Testis (tissue), 2 donors: ENCODE measurements at regions not wholly inside any gene's neighbourhood (a gene's known extent, or its start where the extent isn't known, plus 50 kb on each side); places are given as distances from the start of the nearest gene placed in this dataset.

Experiments used
- DNase-seq: peaks from one replicate; pipeline ENCODE4 v3.0.0-alpha.2; 2019
- H3K27ac ChIP-seq, 2 donors: fragments of 200-600 bp; sonication (generic); one replicate each; pipeline ENCODE4 v1.5.1; 2019
- H3K27me3 ChIP-seq: fragments of 200-600 bp; sonication (generic); one replicate; pipeline ENCODE4 v1.5.1; 2019
- H3K36me3 ChIP-seq: fragments of 200-600 bp; sonication (generic); one replicate; pipeline ENCODE4 v1.5.1; 2017; ENCODE audit warnings: low read depth; ENCODE audit errors: missing control alignments
- H3K4me1 ChIP-seq: fragments of 200-600 bp; sonication (generic); one replicate; pipeline ENCODE4 v1.5.1; 2019
- H3K4me3 ChIP-seq, 2 donors: fragments of 200-600 bp; sonication (generic); one replicate each; pipeline ENCODE4 v1.5.1; 2017 to 2019
- H3K9me3 ChIP-seq: fragments of 200-600 bp; sonication (generic); one replicate; pipeline ENCODE4 v1.5.1; 2017
- CTCF ChIP-seq, 3 experiments: fragments of 450-650 bp in 2 of 3; fragments of 200-600 bp in 1 of 3; sonication (generic) in 1 of 3; IDR thresholded peaks; one replicate each; pipeline ENCODE4 v1.5.1; 2016 to 2019; ENCODE audit warnings: antibody characterized with exemption in 3 of 3, mild to moderate bottlenecking in 2 of 3, moderate library complexity in 1 of 3
- POLR2A ChIP-seq: fragments of 450-650 bp; IDR thresholded peaks from one replicate; pipeline ENCODE4 v1.6.1; 2017; ENCODE audit warnings: antibody characterized with exemption, mild to moderate bottlenecking, moderate library complexity
- WGBS, 2 donors: methylation state at CpG; one replicate each; pipeline ENCODE4 v1.1.5; 2018; 5-methylcytosine and 5-hydroxymethylcytosine counted together
- intact Hi-C: fragments of 100-400 bp; cut with DNase I; formaldehyde crosslinking; loops from one replicate; pipeline ENCODE4 v1.15.1; 2023; ENCODE audit warnings: low total_unique reads

- intact Hi-C loops = no loop called here
- Histone ChIP-seq H3K27ac (no peak overlapping the region), H3K4me3 (no peak overlapping the region), H3K4me1 (no peaks in the 10 kb centered on the region), H3K9me3 (no peaks in the 10 kb centered on the region), H3K27me3 (no peaks in the 10 kb centered on the region), H3K36me3 (no peaks in the 10 kb centered on the region)
- TF ChIP-seq CTCF (IDR thresholded peaks at IDR 0.05) (no peak), POLR2A (no peak)
- DNase-seq = no peak
- 79 to 86% methylated on average over 5 of the region's 5 CpGs for WGBS, 2 donors
Measured at GRCh38 chr3:18092726-18093125, 332.4 kb downstream of the SATB1 start.

DNA sequence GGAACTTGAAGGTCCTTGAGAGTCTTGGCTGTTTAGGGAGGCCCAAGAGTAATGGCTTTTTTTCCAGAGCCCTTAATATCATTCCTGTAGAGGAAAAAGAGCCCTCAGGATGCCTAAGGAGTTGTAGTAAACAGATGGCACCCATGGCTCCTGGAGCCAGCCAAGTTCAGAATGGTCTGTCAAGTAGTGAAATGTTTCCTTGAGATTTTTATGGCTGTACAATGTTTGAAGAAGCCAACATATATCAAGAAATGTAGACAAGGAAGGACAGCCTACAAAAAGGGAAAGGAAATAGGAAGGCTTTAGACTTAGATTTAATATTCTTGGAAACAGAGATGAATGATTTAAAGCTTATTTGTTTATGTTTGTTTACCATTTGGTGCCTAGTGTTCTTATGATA is 334.8 kb downstream of the SATB1 start:
- TF ChIP-seq CTCF (IDR thresholded peaks at IDR 0.05) = no peak
- TF ChIP-seq POLR2A = no peak
- Histone ChIP-seq H3K36me3 (no peaks in the 10 kb centered on the region), H3K9me3 (no peaks in the 10 kb centered on the region), H3K4me1 (no peaks in the 10 kb centered on the region), H3K27ac (no peak overlapping the region), H3K4me3 (no peak overlapping the region), H3K27me3 (no peaks in the 10 kb centered on the region)
- DNase-seq = no peak
- intact Hi-C loops = no loop called here

GRCh38 chr3:18087988-18088387 is 337.2 kb downstream of the SATB1 start:
- DNase-seq = no peak
- Histone ChIP-seq H3K4me1 (no peaks in the 10 kb centered on the region), H3K27ac (no peak overlapping the region), H3K27me3 (no peaks in the 10 kb centered on the region), H3K36me3 (no peaks in the 10 kb centered on the region), H3K9me3 (no peaks in the 10 kb centered on the region), H3K4me3 (no peak overlapping the region)
- intact Hi-C loops = no loop called here
- whole genome bisulfite sequencing, 2 donors = 58 to 67% methylated on average over 3 of the region's 3 CpGs
- TF ChIP-seq CTCF (IDR thresholded peaks at IDR 0.05) (no peak), POLR2A (no peak)

DNA sequence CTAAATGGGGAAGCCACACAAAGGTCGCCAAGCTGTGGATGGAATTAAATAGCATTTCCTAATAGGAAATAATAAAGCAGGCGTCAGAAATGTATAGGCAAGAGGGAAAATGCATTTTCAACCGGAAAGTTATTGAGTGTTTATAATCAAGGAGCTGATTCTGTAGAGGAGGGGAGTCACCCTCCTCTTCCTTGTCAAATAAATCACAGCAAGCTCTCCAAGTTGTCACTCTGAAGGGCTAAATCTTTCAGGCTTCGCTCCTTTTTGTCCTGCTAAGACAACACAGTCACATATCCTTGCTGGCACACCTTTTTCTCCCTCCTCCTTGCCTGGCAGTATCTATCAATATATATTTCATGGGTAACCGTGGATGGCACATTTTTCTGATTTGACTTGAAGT is 338.4 kb downstream of the SATB1 start:
- intact Hi-C loops = no loop called here
- H3K9me3 ChIP-seq = no peaks in the 10 kb centered on the region
- WGBS, 2 donors = 58 to 61% methylated on average over 5 of the region's 5 CpGs
- no peaks in the 10 kb centered on the region for H3K4me1 ChIP-seq
- TF ChIP-seq CTCF (IDR thresholded peaks at IDR 0.05) (no peak), POLR2A (no peak)
- no peaks in the 10 kb centered on the region for H3K27me3 ChIP-seq
- no peak overlapping the region for H3K4me3 ChIP-seq
- H3K36me3 ChIP-seq = no peaks in the 10 kb centered on the region
- no peak for DNase-seq
- H3K27ac ChIP-seq = no peak overlapping the region

- 50 to 66% methylated on average over 7 of the region's 7 CpGs for WGBS, 2 donors
- no peak for TF ChIP-seq POLR2A
- TF ChIP-seq CTCF (IDR thresholded peaks at IDR 0.05) = no peak
- Histone ChIP-seq H3K27me3 (no peaks in the 10 kb centered on the region), H3K36me3 (no peaks in the 10 kb centered on the region), H3K4me3 (no peak overlapping the region), H3K27ac (no peak overlapping the region), H3K4me1 (no peaks in the 10 kb centered on the region), H3K9me3 (no peaks in the 10 kb centered on the region)
- no peak for DNase-seq
- intact Hi-C loops = no loop called here
Measured at GRCh38 chr3:18086078-18086477, 339.1 kb downstream of the SATB1 start.
